ENCODE measurements at regions not wholly inside any gene's neighbourhood (a gene's known extent, or its start where the extent isn't known, plus 50 kb on each side); places are given as distances from the start of the nearest gene placed in this dataset.
"Not testable (repeated sequence)": the region's sequence is repeated elsewhere in the genome, so short reads cannot be mapped to it uniquely, and the experiment has no call there.

DNA sequence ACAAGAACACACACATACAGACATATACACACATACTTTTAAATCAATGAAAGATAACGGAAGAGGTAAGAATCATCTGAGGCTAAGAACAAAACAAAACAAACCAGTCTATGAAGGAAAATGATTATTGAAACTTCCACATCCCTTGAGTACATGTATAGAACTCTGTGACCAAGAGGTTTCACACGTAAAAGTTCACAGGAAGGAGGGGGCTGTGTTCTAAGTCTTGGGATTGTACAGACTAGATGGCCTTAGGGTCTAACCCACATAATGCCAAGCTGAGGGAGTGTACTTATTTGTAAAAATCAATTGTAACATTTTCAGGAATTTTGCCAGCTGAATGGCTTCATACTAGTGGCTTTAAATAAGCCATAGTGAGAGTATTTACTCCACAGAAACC, 144.4 kb upstream of the IFNE start:
- Histone ChIP-seq H3K9me2 (replicated peaks; ENCODE audit: insufficient read depth, low read length) (no peaks in the 10 kb centered on the region), H3K27me3 (replicated peaks; ENCODE audit: insufficient read depth, low read length) (no peaks in the 10 kb centered on the region), H3K4me3 (ENCODE audit: low read length) (no peak overlapping the region), H3K9me3 (replicated peaks; ENCODE audit: insufficient read depth, low read length) (no peaks in the 10 kb centered on the region), H3K4me2 (ENCODE audit: low read depth, low read length) (no peak overlapping the region), H3K9ac (ENCODE audit: low read length) (no peak overlapping the region), H3K27ac (ENCODE audit: low read length) (no peak overlapping the region), H4K20me1 (ENCODE audit: insufficient read depth, low read length) (no peaks in the 10 kb centered on the region), H3K4me1 (ENCODE audit: low read length) (no peaks in the 10 kb centered on the region), H3K79me2 (ENCODE audit: low read length) (no peaks in the 10 kb centered on the region), H3K36me3 (replicated peaks; ENCODE audit: insufficient read depth, low read length) (no peaks in the 10 kb centered on the region), H3F3A (ENCODE audit: insufficient read depth, low read length) (no peaks in the 10 kb centered on the region), H2AFZ (ENCODE audit: low read length) (no peak overlapping the region)
- DNase-seq, result no peak
- TF ChIP-seq EZH2 (optimal IDR thresholded peaks at IDR 0.05; ENCODE audit: low read depth, low read length) (no peak), EZH2phosphoT487 (IDR thresholded peaks at IDR 0.05; ENCODE audit: low read length) (no peak)
- TF ChIP-seq, protein P1, sequence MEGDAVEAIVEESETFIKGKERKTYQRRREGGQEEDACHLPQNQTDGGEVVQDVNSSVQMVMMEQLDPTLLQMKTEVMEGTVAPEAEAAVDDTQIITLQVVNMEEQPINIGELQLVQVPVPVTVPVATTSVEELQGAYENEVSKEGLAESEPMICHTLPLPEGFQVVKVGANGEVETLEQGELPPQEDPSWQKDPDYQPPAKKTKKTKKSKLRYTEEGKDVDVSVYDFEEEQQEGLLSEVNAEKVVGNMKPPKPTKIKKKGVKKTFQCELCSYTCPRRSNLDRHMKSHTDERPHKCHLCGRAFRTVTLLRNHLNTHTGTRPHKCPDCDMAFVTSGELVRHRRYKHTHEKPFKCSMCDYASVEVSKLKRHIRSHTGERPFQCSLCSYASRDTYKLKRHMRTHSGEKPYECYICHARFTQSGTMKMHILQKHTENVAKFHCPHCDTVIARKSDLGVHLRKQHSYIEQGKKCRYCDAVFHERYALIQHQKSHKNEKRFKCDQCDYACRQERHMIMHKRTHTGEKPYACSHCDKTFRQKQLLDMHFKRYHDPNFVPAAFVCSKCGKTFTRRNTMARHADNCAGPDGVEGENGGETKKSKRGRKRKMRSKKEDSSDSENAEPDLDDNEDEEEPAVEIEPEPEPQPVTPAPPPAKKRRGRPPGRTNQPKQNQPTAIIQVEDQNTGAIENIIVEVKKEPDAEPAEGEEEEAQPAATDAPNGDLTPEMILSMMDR (IDR thresholded peaks at IDR 0.05; ENCODE audit: low read length), result no peak

DNA sequence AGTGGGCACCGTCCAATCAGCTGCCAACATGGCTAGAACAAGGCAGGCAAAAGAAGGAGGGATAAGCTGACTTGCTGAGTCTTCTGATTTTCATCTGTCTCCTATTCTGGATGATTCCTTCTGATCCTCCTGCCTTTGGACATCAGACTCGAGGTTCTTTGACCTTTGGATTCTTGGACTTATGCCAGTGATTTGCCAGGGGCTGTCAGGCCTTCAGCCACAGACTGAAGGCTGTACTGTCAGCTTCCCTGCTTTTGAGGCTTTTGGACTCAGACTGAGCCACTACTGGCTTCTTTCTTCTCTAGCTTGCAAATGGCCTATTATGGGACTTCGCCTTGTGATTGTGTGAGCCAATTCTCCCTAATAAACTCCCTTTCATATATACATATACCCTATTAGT, 146.8 kb upstream of the IFNE start:
- not testable (repeated sequence) for H3K79me2 ChIP-seq (ENCODE audit: low read length); H3K9me3 ChIP-seq (replicated peaks; ENCODE audit: insufficient read depth, low read length); H3K9ac ChIP-seq (ENCODE audit: low read length)

DNA sequence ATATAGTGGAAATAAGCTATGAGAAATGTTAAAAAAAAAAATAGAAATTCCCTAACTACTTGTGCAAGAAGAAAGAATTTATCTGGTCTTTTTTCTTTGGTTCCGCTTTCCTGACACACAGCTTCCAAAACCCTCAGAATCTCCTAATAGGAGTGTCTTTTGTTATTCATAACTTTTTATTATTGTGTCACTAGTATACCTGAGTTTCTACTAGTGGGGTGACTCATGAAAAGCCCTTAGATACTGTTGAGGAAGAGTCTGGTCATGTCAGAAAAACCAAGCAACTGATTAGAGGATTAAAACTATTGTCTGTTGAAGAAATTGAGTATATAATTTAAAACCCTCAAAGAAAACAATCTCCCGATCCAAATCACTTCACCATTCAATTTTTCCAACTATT, 152.8 kb upstream of the IFNE start:
- no peak overlapping the region for H2AFZ ChIP-seq (ENCODE audit: low read length)
- no peaks in the 10 kb centered on the region for H3K27me3 ChIP-seq (replicated peaks; ENCODE audit: insufficient read depth, low read length)
- H3K36me3 ChIP-seq (replicated peaks; ENCODE audit: insufficient read depth, low read length), result no peaks in the 10 kb centered on the region
- H3K27ac ChIP-seq (ENCODE audit: low read length), result no peak overlapping the region
- H3K9ac ChIP-seq (ENCODE audit: low read length), result no peak overlapping the region
- H3K4me2 ChIP-seq (ENCODE audit: low read depth, low read length), result no peak overlapping the region
- DNase-seq, result no peak
- no peaks in the 10 kb centered on the region for H3K9me3 ChIP-seq (replicated peaks; ENCODE audit: insufficient read depth, low read length)
- no peaks in the 10 kb centered on the region for H3F3A ChIP-seq (ENCODE audit: insufficient read depth, low read length)
- H4K20me1 ChIP-seq (ENCODE audit: insufficient read depth, low read length), result no peaks in the 10 kb centered on the region
- H3K79me2 ChIP-seq (ENCODE audit: low read length), result no peaks in the 10 kb centered on the region
- H3K9me2 ChIP-seq (replicated peaks; ENCODE audit: insufficient read depth, low read length), result no peaks in the 10 kb centered on the region
- TF ChIP-seq EZH2phosphoT487 (IDR thresholded peaks at IDR 0.05; ENCODE audit: low read length), result no peak
- no peak for TF ChIP-seq EZH2 (optimal IDR thresholded peaks at IDR 0.05; ENCODE audit: low read depth, low read length)
- H3K4me3 ChIP-seq (ENCODE audit: low read length), result no peak overlapping the region
- H3K4me1 ChIP-seq (ENCODE audit: low read length), result no peaks in the 10 kb centered on the region

More for the DNA sequence above, 146.8 kb upstream of the IFNE start:
- not testable (repeated sequence) for H3K36me3 ChIP-seq (replicated peaks; ENCODE audit: insufficient read depth, low read length); H3K9me2 ChIP-seq (replicated peaks; ENCODE audit: insufficient read depth, low read length); H4K20me1 ChIP-seq (ENCODE audit: insufficient read depth, low read length); H3K4me2 ChIP-seq (ENCODE audit: low read depth, low read length); H3K27ac ChIP-seq (ENCODE audit: low read length); H3K27me3 ChIP-seq (replicated peaks; ENCODE audit: insufficient read depth, low read length); H3K4me3 ChIP-seq (ENCODE audit: low read length); H2AFZ ChIP-seq (ENCODE audit: low read length); DNase-seq; H3K4me1 ChIP-seq (ENCODE audit: low read length); H3F3A ChIP-seq (ENCODE audit: insufficient read depth, low read length)

DNA sequence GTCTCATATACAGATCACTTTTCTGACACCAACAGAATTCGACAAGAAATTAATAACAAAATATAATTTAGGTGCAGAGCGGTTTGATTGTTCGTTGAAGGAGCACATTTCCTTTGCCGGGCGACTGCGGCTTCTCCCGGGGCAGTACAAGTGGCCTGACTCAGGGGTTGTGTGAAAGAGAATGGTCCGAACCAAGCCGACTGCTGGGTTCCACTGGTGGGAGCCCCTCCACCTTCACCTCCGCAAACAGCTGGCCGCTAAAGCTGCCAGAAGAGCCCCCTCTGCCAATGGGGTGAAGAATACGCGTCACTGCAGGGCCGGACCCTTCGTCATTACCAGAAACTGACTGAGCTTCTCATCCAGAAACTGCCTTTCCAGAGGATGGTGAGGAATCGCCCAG, 156.0 kb upstream of the IFNE start:
- no peak overlapping the region for H2AFZ ChIP-seq (ENCODE audit: low read length)
- no peak overlapping the region for H3K9ac ChIP-seq (ENCODE audit: low read length)
- TF ChIP-seq, protein P1 (IDR thresholded peaks at IDR 0.05; ENCODE audit: low read length), result no peak
- TF ChIP-seq EZH2 (optimal IDR thresholded peaks at IDR 0.05; ENCODE audit: low read depth, low read length), result no peak
- TF ChIP-seq EZH2phosphoT487 (IDR thresholded peaks at IDR 0.05; ENCODE audit: low read length), result no peak
- H3K4me2 ChIP-seq (ENCODE audit: low read depth, low read length), result no peak overlapping the region
- H4K20me1 ChIP-seq (ENCODE audit: insufficient read depth, low read length), result no peaks in the 10 kb centered on the region
- no peaks in the 10 kb centered on the region for H3K9me3 ChIP-seq (replicated peaks; ENCODE audit: insufficient read depth, low read length)
- H3K27ac ChIP-seq (ENCODE audit: low read length), result no peak overlapping the region
- no peaks in the 10 kb centered on the region for H3F3A ChIP-seq (ENCODE audit: insufficient read depth, low read length)
- no peaks in the 10 kb centered on the region for H3K4me1 ChIP-seq (ENCODE audit: low read length)
- no peaks in the 10 kb centered on the region for H3K36me3 ChIP-seq (replicated peaks; ENCODE audit: insufficient read depth, low read length)
- H3K4me3 ChIP-seq (ENCODE audit: low read length), result no peak overlapping the region
- H3K27me3 ChIP-seq (replicated peaks; ENCODE audit: insufficient read depth, low read length), result no peaks in the 10 kb centered on the region
- H3K79me2 ChIP-seq (ENCODE audit: low read length), result no peaks in the 10 kb centered on the region
- DNase-seq, result no peak
- no peaks in the 10 kb centered on the region for H3K9me2 ChIP-seq (replicated peaks; ENCODE audit: insufficient read depth, low read length)

Measured in MM.1S (cell line).